IMR-90 (cell line): ENCODE measurements at regions not wholly inside any gene's neighbourhood (a gene's known extent, or its start where the extent isn't known, plus 50 kb on each side); places are given as distances from the start of the nearest gene placed in this dataset.

Source experiments
- CEBPB ChIP-seq: IDR thresholded peaks from 2 replicates; pipeline ENCODE4 v1.6.1; 2012; ENCODE audit warnings: low read depth, low read length, improper control_type of control experiment
- CHD1 ChIP-seq: IDR thresholded peaks from 2 replicates; pipeline ENCODE4 v1.6.1; 2012; ENCODE audit warnings: low read depth, low read length, improper control_type of control experiment
- FOS ChIP-seq: fragments of 150-350 bp; IDR thresholded peaks from 2 replicates; pipeline ENCODE4 v1.6.1; 2016; ENCODE audit warnings: low read depth, low read length
- MAFK ChIP-seq: IDR thresholded peaks from 2 replicates; pipeline ENCODE4 v1.6.1; 2012; ENCODE audit warnings: low read depth, low read length, improper control_type of control experiment
- NFE2L2 ChIP-seq: fragments of 150-350 bp; IDR thresholded peaks from 2 replicates; pipeline ENCODE4 v1.6.1; 2016; ENCODE audit warnings: low read depth, mild to moderate bottlenecking, low read length
- POLR2A ChIP-seq: IDR thresholded peaks from 2 replicates; pipeline ENCODE4 v1.6.1; 2012; ENCODE audit warnings: mild to moderate bottlenecking, low read depth, low read length
- RAD21 ChIP-seq: IDR thresholded peaks from 2 replicates; pipeline ENCODE4 v1.6.1; 2012; ENCODE audit warnings: low read length, improper control_type of control experiment
- SMC3 ChIP-seq: fragments of 150-350 bp; IDR thresholded peaks from 2 replicates; pipeline ENCODE4 v1.6.1; 2016; ENCODE audit warnings: low read depth, mild to moderate bottlenecking, antibody characterized with exemption, low read length, moderate library complexity
- TF ChIP-seq, protein P1 (sequence below): conservative IDR thresholded peaks from 2 replicates; pipeline ENCODE4 v1.5.1; 2012; ENCODE audit warnings: mild to moderate bottlenecking, low read depth, low read length, improper control_type of control experiment
- TF ChIP-seq, protein P2 (sequence below): fragments of 150-350 bp; IDR thresholded peaks from 2 replicates; pipeline ENCODE4 v1.6.1; 2016; ENCODE audit warnings: low read depth, mild to moderate bottlenecking, low read length, moderate library complexity, borderline replicate concordance
- TF ChIP-seq, protein P3 (sequence below): fragments of 150-350 bp; IDR thresholded peaks from 2 replicates; pipeline ENCODE4 v1.6.1; 2017; ENCODE audit warnings: mild to moderate bottlenecking, antibody characterized with exemption, low read length, low read depth

DNA sequence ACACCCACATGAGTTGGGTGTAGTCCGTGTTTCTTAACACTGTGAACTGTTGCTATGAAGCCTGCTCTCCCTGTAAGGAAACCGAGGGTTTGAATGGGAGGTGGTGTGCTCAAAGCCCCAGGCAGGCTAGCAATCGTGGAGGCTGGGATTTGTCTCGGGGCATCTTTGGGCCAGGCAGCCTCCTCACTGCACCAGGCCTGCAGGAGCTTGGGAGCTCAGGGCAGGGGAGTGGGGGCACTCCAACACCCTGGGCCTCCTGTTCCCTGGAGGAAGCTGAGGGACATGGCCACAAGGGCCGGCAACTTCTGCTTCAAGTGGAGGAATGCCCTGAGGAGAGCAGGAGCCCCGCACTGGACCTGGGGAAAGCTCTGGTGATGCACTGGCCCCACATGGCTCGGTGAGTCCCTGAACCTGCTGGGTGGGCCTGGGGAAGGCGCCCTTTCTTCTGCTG lies 164.7 kb upstream of the B3GAT1 start:
- TF ChIP-seq SMC3 (no peak), NFE2L2 (no peak), MAFK (no peak), POLR2A (no peak), CHD1 (no peak), CEBPB (no peak), RAD21 (no peak), FOS (no peak)
- TF ChIP-seq, protein P1, sequence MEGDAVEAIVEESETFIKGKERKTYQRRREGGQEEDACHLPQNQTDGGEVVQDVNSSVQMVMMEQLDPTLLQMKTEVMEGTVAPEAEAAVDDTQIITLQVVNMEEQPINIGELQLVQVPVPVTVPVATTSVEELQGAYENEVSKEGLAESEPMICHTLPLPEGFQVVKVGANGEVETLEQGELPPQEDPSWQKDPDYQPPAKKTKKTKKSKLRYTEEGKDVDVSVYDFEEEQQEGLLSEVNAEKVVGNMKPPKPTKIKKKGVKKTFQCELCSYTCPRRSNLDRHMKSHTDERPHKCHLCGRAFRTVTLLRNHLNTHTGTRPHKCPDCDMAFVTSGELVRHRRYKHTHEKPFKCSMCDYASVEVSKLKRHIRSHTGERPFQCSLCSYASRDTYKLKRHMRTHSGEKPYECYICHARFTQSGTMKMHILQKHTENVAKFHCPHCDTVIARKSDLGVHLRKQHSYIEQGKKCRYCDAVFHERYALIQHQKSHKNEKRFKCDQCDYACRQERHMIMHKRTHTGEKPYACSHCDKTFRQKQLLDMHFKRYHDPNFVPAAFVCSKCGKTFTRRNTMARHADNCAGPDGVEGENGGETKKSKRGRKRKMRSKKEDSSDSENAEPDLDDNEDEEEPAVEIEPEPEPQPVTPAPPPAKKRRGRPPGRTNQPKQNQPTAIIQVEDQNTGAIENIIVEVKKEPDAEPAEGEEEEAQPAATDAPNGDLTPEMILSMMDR = no peak
- TF ChIP-seq, protein P2, sequence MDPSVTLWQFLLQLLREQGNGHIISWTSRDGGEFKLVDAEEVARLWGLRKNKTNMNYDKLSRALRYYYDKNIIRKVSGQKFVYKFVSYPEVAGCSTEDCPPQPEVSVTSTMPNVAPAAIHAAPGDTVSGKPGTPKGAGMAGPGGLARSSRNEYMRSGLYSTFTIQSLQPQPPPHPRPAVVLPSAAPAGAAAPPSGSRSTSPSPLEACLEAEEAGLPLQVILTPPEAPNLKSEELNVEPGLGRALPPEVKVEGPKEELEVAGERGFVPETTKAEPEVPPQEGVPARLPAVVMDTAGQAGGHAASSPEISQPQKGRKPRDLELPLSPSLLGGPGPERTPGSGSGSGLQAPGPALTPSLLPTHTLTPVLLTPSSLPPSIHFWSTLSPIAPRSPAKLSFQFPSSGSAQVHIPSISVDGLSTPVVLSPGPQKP = no peak
- TF ChIP-seq, protein P3, sequence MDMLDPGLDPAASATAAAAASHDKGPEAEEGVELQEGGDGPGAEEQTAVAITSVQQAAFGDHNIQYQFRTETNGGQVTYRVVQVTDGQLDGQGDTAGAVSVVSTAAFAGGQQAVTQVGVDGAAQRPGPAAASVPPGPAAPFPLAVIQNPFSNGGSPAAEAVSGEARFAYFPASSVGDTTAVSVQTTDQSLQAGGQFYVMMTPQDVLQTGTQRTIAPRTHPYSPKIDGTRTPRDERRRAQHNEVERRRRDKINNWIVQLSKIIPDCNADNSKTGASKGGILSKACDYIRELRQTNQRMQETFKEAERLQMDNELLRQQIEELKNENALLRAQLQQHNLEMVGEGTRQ = no peak
